K562 (cell line): ENCODE measurements at regions not wholly inside any gene's neighbourhood (a gene's known extent, or its start where the extent isn't known, plus 50 kb on each side); places are given as distances from the start of the nearest gene placed in this dataset.

Experiments used
- ATAC-seq: fragments of 200-7000 bp; cut with Tn5 transposase; 3 replicates; pipeline ENCODE4 v1.9.1; 2020; ENCODE audit warnings: moderate library complexity
- BruUV-seq: library from RNA; stranded (reverse); fragments of 400-500 nt; replicated peaks from 2 replicates; lab custom pipeline; 2021; lab: Mats Ljungman, UMichigan
- CTCF ChIA-PET: fragments of 300-600 bp; formaldehyde crosslinking; extraction: SDS; loops from one replicate; lab custom pipeline; 2021; ENCODE audit warnings: low intra/inter-chr PET ratio; lab: Yijun Ruan, JAX
- POLR2A ChIA-PET: fragments of 300-600, 350-650 bp; sonication (Branson Sonifier 250); formaldehyde crosslinking; extraction: SDS; loops from one replicate; lab custom pipeline; 2021; ENCODE audit warnings: antibody characterized with exemption, inconsistent platforms; lab: Yijun Ruan, JAX
- DNase-seq, 4 experiments: peaks; one replicate each; pipeline versions ENCODE4 v3.0.0 to v3.0.0-alpha.2; 2011 to 2018; ENCODE audit warnings: low spot score in 3 of 4, mixed read lengths in 3 of 4; ENCODE audit errors: extremely low read depth in 1 of 4
- FAIRE-seq: peaks from 2 replicates; lab custom pipeline; 2011; peaks lifted over from hg19 to GRCh38; lab: Jason Lieb, UNC
- H2AFZ ChIP-seq: 2 replicates; pipeline ENCODE4 v1.6.0; 2011; ENCODE audit warnings: low read depth, low read length, control low read depth, inconsistent platforms
- H3K27ac ChIP-seq: fragments of 200-600 bp; 3 replicates; pipeline ENCODE4 v1.8.0; 2011; ENCODE audit warnings: low read depth, mild to moderate bottlenecking, control low read depth, inconsistent platforms, low read length, moderate library complexity, mixed read lengths; ENCODE audit errors: extremely low read depth
- H3K27me3 ChIP-seq, 2 experiments: fragments of 300-600 bp in 1 of 2; 2 replicates in 1 of 2; 3 replicates in 1 of 2; pipeline versions ENCODE4 v1.6.0 to v1.8.0; 2011; ENCODE audit warnings: inconsistent platforms in 2 of 2, low read length in 2 of 2, mild to moderate bottlenecking in 1 of 2, mixed read lengths in 1 of 2, moderate library complexity in 1 of 2; ENCODE audit not compliant: control insufficient read depth in 2 of 2, insufficient read depth in 2 of 2
- H3K36me3 ChIP-seq: fragments of 300-600 bp; 3 replicates; pipeline ENCODE4 v1.8.0; 2011; ENCODE audit warnings: mild to moderate bottlenecking, low read length, inconsistent platforms; ENCODE audit not compliant: control insufficient read depth, insufficient read depth
- H3K4me1 ChIP-seq, 2 experiments: fragments of 200-600 bp in 1 of 2; replicated peaks in 1 of 2; 2 replicates in 1 of 2; 3 replicates in 1 of 2; pipeline versions ENCODE4 v1.5.1 to v1.8.0; 2011; ENCODE audit warnings: inconsistent platforms in 2 of 2, low read length in 2 of 2, mild to moderate bottlenecking in 1 of 2, mixed read lengths in 1 of 2, moderate library complexity in 1 of 2; ENCODE audit not compliant: control insufficient read depth in 2 of 2, insufficient read depth in 2 of 2
- H3K4me2 ChIP-seq: 2 replicates; pipeline ENCODE4 v1.6.1; 2011; ENCODE audit warnings: low read length, control low read depth, inconsistent platforms, mixed read lengths; ENCODE audit not compliant: insufficient read depth
- H3K4me3 ChIP-seq: fragments of 200-600 bp; sonication (generic), shearing (Covaris generic); 2 replicates; pipeline ENCODE4 v1.5.1; 2016; ENCODE audit warnings: control low read depth, inconsistent platforms
- H3K79me2 ChIP-seq: fragments of 200-600 bp; 3 replicates; pipeline ENCODE4 v1.8.0; 2011; ENCODE audit warnings: low read length, inconsistent platforms; ENCODE audit not compliant: control insufficient read depth, insufficient read depth
- H3K9ac ChIP-seq, 2 experiments: 2 replicates each; pipeline versions ENCODE4 v1.6.0 to v1.6.1; 2011; ENCODE audit warnings: low read depth in 2 of 2, low read length in 2 of 2, control low read depth in 1 of 2, inconsistent platforms in 1 of 2, mild to moderate bottlenecking in 1 of 2, mixed read lengths in 1 of 2; ENCODE audit not compliant: insufficient read depth in 1 of 2
- H3K9me1 ChIP-seq: one replicate; pipeline ENCODE4 v1.6.0; 2011; ENCODE audit warnings: inconsistent platforms, mild to moderate bottlenecking, low read length, moderate library complexity; ENCODE audit not compliant: control insufficient read depth, insufficient read depth
- H3K9me3 ChIP-seq: replicated peaks from 2 replicates; pipeline ENCODE4 v1.5.1; 2011; ENCODE audit warnings: low read depth, low read length, inconsistent platforms; ENCODE audit not compliant: control insufficient read depth, insufficient read depth
- H4K20me1 ChIP-seq: replicated peaks from 2 replicates; pipeline ENCODE4 v1.6.1; 2011; ENCODE audit warnings: low read length, inconsistent platforms, mixed read lengths; ENCODE audit not compliant: control insufficient read depth, insufficient read depth
- ELF4 ChIP-seq: fragments of 450-650 bp; formaldehyde crosslinking; IDR thresholded peaks from 2 replicates; pipeline ENCODE4 v1.4.0; 2022; ENCODE audit warnings: missing genetic modification characterization
- HCFC1 ChIP-seq: IDR thresholded peaks from 2 replicates; pipeline ENCODE4 v1.6.1; 2012; ENCODE audit warnings: low read depth, low read length, improper control_type of control experiment
- NONO ChIP-seq, 2 experiments: fragments of 200-400 bp in 1 of 2; fragments of 450-650 bp in 1 of 2; formaldehyde crosslinking in 1 of 2; IDR thresholded peaks; 2 replicates each; pipeline ENCODE4 v1.6.1; 2017; ENCODE audit warnings: low read depth in 2 of 2, mild to moderate bottlenecking in 2 of 2, moderate library complexity in 2 of 2, low read length in 1 of 2
- POLR2AphosphoS5 ChIP-seq: IDR thresholded peaks from 2 replicates; pipeline ENCODE4 v1.6.1; 2011; ENCODE audit warnings: mild to moderate bottlenecking, low read depth, low read length, moderate library complexity; ENCODE audit not compliant: control insufficient read depth, insufficient read depth
- RB1 ChIP-seq: fragments of 450-650 bp; IDR thresholded peaks from 2 replicates; pipeline ENCODE4 v1.6.1; 2017; ENCODE audit warnings: low read depth, mild to moderate bottlenecking
- RFX5 ChIP-seq: IDR thresholded peaks from 2 replicates; pipeline ENCODE4 v1.6.1; 2011; ENCODE audit warnings: low read depth, mild to moderate bottlenecking, improper control_type of control experiment, low read length
- ZNF197 ChIP-seq: fragments of 200-800 bp; sonication (Bioruptor generic); IDR thresholded peaks from 2 replicates; pipeline ENCODE4 v1.6.1; 2016; ENCODE audit warnings: low read depth, missing genetic modification characterization, missing compliant biosample characterization
- ZNF217 ChIP-seq: sonication (generic); formaldehyde crosslinking; IDR thresholded peaks from 2 replicates; pipeline ENCODE4 v1.8.0; 2022; ENCODE audit warnings: mild to moderate bottlenecking, missing genetic modification reagents
- ZNF232 ChIP-seq: sonication (generic); formaldehyde crosslinking; IDR thresholded peaks from 2 replicates; pipeline ENCODE4 v1.8.0; 2022; ENCODE audit warnings: mild to moderate bottlenecking, missing genetic modification reagents
- ZNF644 ChIP-seq: fragments of 200-800 bp; sonication (Bioruptor generic); IDR thresholded peaks from 2 replicates; pipeline ENCODE4 v1.6.1; 2016; ENCODE audit warnings: low read depth, missing genetic modification characterization, missing compliant biosample characterization
- ZNF785 ChIP-seq: fragments of 250-450 bp; sonication (Bioruptor Pico); IDR thresholded peaks from 2 replicates; pipeline ENCODE4 v1.4.0; 2020; ENCODE audit warnings: mild to moderate bottlenecking
- WGBS: fragments of 100-300 bp; shearing (Covaris generic); methylation state at CpG from one replicate; pipeline ENCODE4 v1.1.6; 2016; ENCODE audit warnings: low coverage, mixed read lengths; ENCODE audit not compliant: insufficient coverage; ENCODE audit errors: missing lambda C conversion rate; 5-methylcytosine and 5-hydroxymethylcytosine counted together
- in situ Hi-C: fragments of 300-500 bp; cut with MboI; formaldehyde crosslinking; loops from 4 replicates; pipeline ENCODE4 v1.15.0; 2018; ENCODE audit warnings: inconsistent platforms, mixed read lengths
- intact Hi-C: fragments of 100-400 bp; cut with micrococcal nuclease; formaldehyde crosslinking; loops from 2 replicates; pipeline ENCODE4 v1.14.2; 2022
- TF ChIP-seq, protein P1 (sequence below), 2 experiments: fragments of 450-650 bp in 1 of 2; sonication (generic) in 1 of 2; formaldehyde crosslinking; conservative IDR thresholded peaks; 2 replicates each; pipeline versions ENCODE4 v1.4.0 to v1.8.1; 2020 to 2022; ENCODE audit warnings: mild to moderate bottlenecking in 1 of 2, missing genetic modification reagents in 1 of 2
- TF ChIP-seq, protein P2 (sequence below): fragments of 450-650 bp; IDR thresholded peaks from 2 replicates; pipeline ENCODE4 v1.6.1; 2016; ENCODE audit warnings: antibody characterized with exemption

DNA sequence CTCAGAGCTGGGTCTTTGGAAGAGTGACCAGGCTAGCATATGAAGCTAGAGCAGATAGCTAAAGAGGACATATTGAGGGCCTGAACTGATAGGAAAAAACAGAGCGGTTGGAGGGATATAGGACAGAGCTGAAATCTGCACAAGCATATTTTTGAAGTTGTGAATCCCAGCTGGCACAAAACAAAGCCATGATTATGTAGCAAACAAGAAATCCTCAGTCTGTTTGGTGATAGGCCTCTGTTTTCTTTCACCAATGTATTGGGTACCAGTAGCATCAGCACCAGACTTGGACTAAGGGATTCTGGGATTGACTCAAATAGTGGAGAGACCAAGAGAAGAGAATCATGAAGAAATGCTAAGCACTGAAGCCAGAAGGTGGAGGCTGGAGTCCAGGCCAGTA is 151.0 kb downstream of the FAM43A start (continued):
- TF ChIP-seq, protein P1, sequence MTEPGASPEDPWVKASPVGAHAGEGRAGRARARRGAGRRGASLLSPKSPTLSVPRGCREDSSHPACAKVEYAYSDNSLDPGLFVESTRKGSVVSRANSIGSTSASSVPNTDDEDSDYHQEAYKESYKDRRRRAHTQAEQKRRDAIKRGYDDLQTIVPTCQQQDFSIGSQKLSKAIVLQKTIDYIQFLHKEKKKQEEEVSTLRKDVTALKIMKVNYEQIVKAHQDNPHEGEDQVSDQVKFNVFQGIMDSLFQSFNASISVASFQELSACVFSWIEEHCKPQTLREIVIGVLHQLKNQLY (CRISPR knock-in tag; conservative IDR thresholded peaks at IDR 0.05) = no peak
- TF ChIP-seq ZNF197 (CRISPR knock-in tag) (no peak), ZNF644 (tag) (no peak)

DNA sequence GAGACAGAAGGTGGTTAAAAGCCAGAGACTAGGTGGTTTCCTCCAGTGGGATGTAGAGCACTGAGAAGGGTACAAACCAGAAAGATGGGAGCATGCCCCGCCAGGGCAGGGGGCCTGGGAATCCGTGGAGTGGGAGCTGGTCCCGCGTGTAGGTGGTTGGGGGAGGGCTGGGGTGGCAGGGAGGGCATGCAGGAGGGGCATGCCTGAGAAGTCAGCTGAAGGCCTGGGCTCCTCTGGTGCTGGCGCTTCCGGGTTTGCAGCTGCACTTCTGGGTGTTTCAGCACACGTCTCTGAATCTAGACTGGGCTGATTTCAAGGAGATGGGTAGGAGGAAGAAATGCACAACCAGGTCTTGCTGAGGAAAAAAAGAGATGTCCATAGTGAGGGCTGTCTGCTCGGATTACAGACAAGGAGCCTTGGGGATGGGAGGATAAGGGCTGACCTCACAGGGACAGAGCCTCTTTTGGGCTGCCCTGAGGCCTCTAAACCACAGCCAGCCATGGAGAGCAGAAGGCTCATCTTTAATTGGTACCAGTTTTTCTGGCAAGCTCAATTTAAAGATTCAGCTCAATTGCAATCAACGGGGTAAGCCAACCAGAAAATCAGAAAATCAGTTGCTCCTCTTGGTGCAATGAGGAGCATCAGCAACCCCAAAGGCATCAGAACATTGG is 151.9 kb downstream of the FAM43A start:
- Histone ChIP-seq H2AFZ (no peak overlapping the region), H3K9me3 (no peaks in the 10 kb centered on the region), H3K27me3 (peaks cover 16 to 46% of the 10 kb centered on the region in 2 experiments; a peak in 3 of 5 replicates), H3K4me3 (no peak overlapping the region), H3K27ac (no peak overlapping the region), H3K4me1 (no peaks in the 10 kb centered on the region), H3K4me2 (no peak overlapping the region), H3K36me3 (no peaks in the 10 kb centered on the region), H3K9ac (no peak overlapping the region), H4K20me1 (no peaks in the 10 kb centered on the region; the same call in 1 of the 2 replicates), H3K9me1 (no peaks in the 10 kb centered on the region), H3K79me2 (no peaks in the 10 kb centered on the region)
- ChIA-PET POLR2A (interaction anchor here (0.5 to 0.7 kb wide), 2 partner anchors 30 to 468 kb away, joined by 3 read pairs; no protein-coding TSS in a partner anchor), CTCF (no interaction called here)
- WGBS = 0% methylated on average over 4 of the region's 9 CpGs
- in situ Hi-C loops = no loop called here
- no TSS peak for BruUV-seq
- FAIRE-seq (no peak), DNase-seq (no peak), ATAC-seq (no peak)
- TF ChIP-seq ELF4 (CRISPR knock-in tag) (no peak), ZNF232 (CRISPR knock-in tag) (no peak), ZNF217 (CRISPR knock-in tag) (no peak), POLR2AphosphoS5 (no peak), HCFC1 (no peak), ZNF785 (CRISPR knock-in tag) (no peak), RB1 (no peak), RFX5 (no peak), NONO (IDR thresholded peaks at IDR 0.05; ENCODE audit: low read depth in 2 of 2, low read length in 1 of 2) (no peak)
- TF ChIP-seq, protein P2, sequence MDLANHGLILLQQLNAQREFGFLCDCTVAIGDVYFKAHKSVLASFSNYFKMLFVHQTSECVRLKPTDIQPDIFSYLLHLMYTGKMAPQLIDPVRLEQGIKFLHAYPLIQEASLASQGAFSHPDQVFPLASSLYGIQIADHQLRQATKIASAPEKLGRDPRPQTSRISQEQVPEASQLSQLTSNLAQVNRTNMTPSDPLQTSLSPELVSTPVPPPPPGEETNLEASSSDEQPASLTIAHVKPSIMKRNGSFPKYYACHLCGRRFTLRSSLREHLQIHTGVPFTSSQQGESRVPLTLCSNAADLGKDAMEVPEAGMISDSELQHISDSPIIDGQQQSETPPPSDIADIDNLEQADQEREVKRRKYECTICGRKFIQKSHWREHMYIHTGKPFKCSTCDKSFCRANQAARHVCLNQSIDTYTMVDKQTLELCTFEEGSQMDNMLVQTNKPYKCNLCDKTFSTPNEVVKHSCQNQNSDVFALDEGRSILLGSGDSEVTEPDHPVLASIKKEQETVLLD = no peak
- intact Hi-C loops = no loop called here
